Neural progenitor cell (in vitro differentiated cells): ENCODE measurements at regions not wholly inside any gene's neighbourhood (a gene's known extent, or its start where the extent isn't known, plus 50 kb on each side); places are given as distances from the start of the nearest gene placed in this dataset.
"Not testable (repeated sequence)": the region's sequence is repeated elsewhere in the genome, so short reads cannot be mapped to it uniquely, and the experiment has no call there.

Source experiments
- DNase-seq: peaks from one replicate; pipeline ENCODE4 v3.0.0-alpha.2; 2016; ENCODE audit warnings: low spot score
- H2AFZ ChIP-seq: fragments of 200-600 bp; sonication (generic); replicated peaks from 2 replicates; pipeline ENCODE4 v1.6.1; 2016; ENCODE audit warnings: antibody characterized with exemption
- H3F3A ChIP-seq: fragments of 200-600 bp; sonication (generic); 2 replicates; pipeline ENCODE4 v1.6.1; 2016; ENCODE audit warnings: antibody characterized with exemption, low read depth
- H3K27ac ChIP-seq: fragments of 200-600 bp; sonication (generic); 2 replicates; pipeline ENCODE4 v1.5.1; 2016; ENCODE audit warnings: mild to moderate bottlenecking
- H3K27me3 ChIP-seq: fragments of 200-600 bp; sonication (generic); 2 replicates; pipeline ENCODE4 v1.6.1; 2016; ENCODE audit warnings: mild to moderate bottlenecking, moderate library complexity
- H3K36me3 ChIP-seq: fragments of 200-600 bp; sonication (generic); 2 replicates; pipeline ENCODE4 v1.5.1; 2016
- H3K4me1 ChIP-seq: fragments of 200-600 bp; sonication (generic); 2 replicates; pipeline ENCODE4 v1.6.1; 2016; ENCODE audit warnings: mixed run types
- H3K4me2 ChIP-seq: fragments of 200-600 bp; sonication (generic); 2 replicates; pipeline ENCODE4 v1.6.1; 2016
- H3K4me3 ChIP-seq: fragments of 200-600 bp; sonication (generic); 2 replicates; pipeline ENCODE4 v1.5.1; 2016
- H3K79me2 ChIP-seq: fragments of 200-600 bp; sonication (generic); 2 replicates; pipeline ENCODE4 v1.6.1; 2016; ENCODE audit warnings: low read depth
- H3K9ac ChIP-seq: fragments of 200-600 bp; sonication (generic); 2 replicates; pipeline ENCODE4 v1.6.1; 2016
- H3K9me3 ChIP-seq: fragments of 200-600 bp; sonication (generic); 2 replicates; pipeline ENCODE4 v1.5.1; 2016; ENCODE audit warnings: low read depth
- H4K20me1 ChIP-seq: fragments of 200-600 bp; sonication (generic); 2 replicates; pipeline ENCODE4 v1.6.1; 2016; ENCODE audit warnings: low read depth
- H3K27ac Mint-ChIP-seq: 3 replicates; pipeline ENCODE4 v1.8.0; 2021; ENCODE audit warnings: mixed read lengths
- H3K27me3 Mint-ChIP-seq: 2 replicates; pipeline ENCODE4 v1.8.0; 2022; ENCODE audit warnings: low read depth, mild to moderate bottlenecking, inconsistent platforms, moderate library complexity, mixed read lengths; ENCODE audit not compliant: insufficient read depth
- H3K36me3 Mint-ChIP-seq: 3 replicates; pipeline ENCODE4 v1.8.0; 2021; ENCODE audit warnings: mixed read lengths
- H3K4me1 Mint-ChIP-seq: 3 replicates; pipeline ENCODE4 v1.8.0; 2021; ENCODE audit warnings: mixed read lengths
- H3K4me3 Mint-ChIP-seq: 3 replicates; pipeline ENCODE4 v1.8.0; 2021; ENCODE audit warnings: mild to moderate bottlenecking, moderate library complexity, mixed read lengths
- H3K9me3 Mint-ChIP-seq: 3 replicates; pipeline ENCODE4 v1.8.0; 2020; ENCODE audit warnings: mixed read lengths
- CTCF ChIP-seq: fragments of 200-600 bp; sonication (generic); IDR thresholded peaks from 2 replicates; pipeline ENCODE4 v1.5.1; 2017; ENCODE audit warnings: antibody characterized with exemption, mild to moderate bottlenecking
- EZH2 ChIP-seq: fragments of 200-600 bp; sonication (generic); IDR thresholded peaks from 2 replicates; pipeline ENCODE4 v1.6.1; 2017; ENCODE audit warnings: antibody characterized with exemption, mild to moderate bottlenecking, moderate library complexity
- EZH2phosphoT487 ChIP-seq: fragments of 200-600 bp; sonication (generic); IDR thresholded peaks from 2 replicates; pipeline ENCODE4 v1.6.1; 2017; ENCODE audit warnings: antibody characterized with exemption

GRCh38 chr1:187938092-187938491, 1109.3 kb downstream of the PLA2G4A start:
- Histone ChIP-seq H2AFZ (no peak overlapping the region), H3K4me1 (no peaks in the 10 kb centered on the region), H3K27me3 (no peaks in the 10 kb centered on the region), H3K27ac (no peak overlapping the region), H3K36me3 (no peaks in the 10 kb centered on the region), H3K9ac (no peak overlapping the region), H3K9me3 (no peaks in the 10 kb centered on the region), H3K4me2 (no peak overlapping the region), H3F3A (no peaks in the 10 kb centered on the region), H3K4me3 (no peak overlapping the region), H3K79me2 (no peaks in the 10 kb centered on the region), H4K20me1 (no peaks in the 10 kb centered on the region)
- no peaks in the 10 kb centered on the region for H3K36me3 Mint-ChIP-seq
- H3K9me3 Mint-ChIP-seq = peaks cover 2% of the 10 kb centered on the region
- H3K4me1 Mint-ChIP-seq = no peaks in the 10 kb centered on the region
- no peak overlapping the region for H3K4me3 Mint-ChIP-seq
- no peaks in the 10 kb centered on the region for H3K27me3 Mint-ChIP-seq
- H3K27ac Mint-ChIP-seq = no peak overlapping the region
- TF ChIP-seq EZH2 (no peak), EZH2phosphoT487 (no peak), CTCF (no peak)
- DNase-seq = no peak

DNA sequence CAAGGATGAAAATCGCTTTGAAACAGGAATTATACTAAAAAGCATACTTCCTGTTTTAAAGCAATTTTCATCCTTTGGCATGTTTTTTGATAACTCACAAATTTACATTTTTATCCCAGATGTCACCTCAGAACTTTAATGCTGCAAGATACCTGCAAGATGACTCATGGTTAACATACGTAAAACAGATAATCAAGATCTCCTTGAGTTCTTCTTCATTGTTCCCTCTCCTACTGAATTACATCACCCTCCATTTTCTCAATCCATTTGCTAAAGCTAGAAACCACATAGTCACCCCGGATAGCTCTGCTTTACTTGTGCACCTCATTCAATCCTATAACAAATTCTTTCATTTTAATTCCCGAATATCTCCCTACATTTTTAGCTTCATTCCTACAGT, 1114.2 kb downstream of the PLA2G4A start:
- Mint-ChIP-seq H3K27ac (no peak overlapping the region), H3K9me3 (peaks cover 10% of the 10 kb centered on the region), H3K27me3 (no peaks in the 10 kb centered on the region), H3K36me3 (peaks cover 3% of the 10 kb centered on the region), H3K4me3 (no peak overlapping the region), H3K4me1 (no peaks in the 10 kb centered on the region)
- no peak overlapping the region for H3K27ac ChIP-seq
- TF ChIP-seq EZH2 = no peak
- TF ChIP-seq EZH2phosphoT487 = no peak
- no peak for TF ChIP-seq CTCF
- H3K9ac ChIP-seq = no peak overlapping the region
- H3K9me3 ChIP-seq = peaks cover 9% of the 10 kb centered on the region
- no peak overlapping the region for H3K4me2 ChIP-seq
- no peaks in the 10 kb centered on the region for H3K4me1 ChIP-seq
- H3F3A ChIP-seq = no peaks in the 10 kb centered on the region
- no peak for DNase-seq
- H3K4me3 ChIP-seq = no peak overlapping the region
- H4K20me1 ChIP-seq = no peaks in the 10 kb centered on the region
- H3K27me3 ChIP-seq = no peaks in the 10 kb centered on the region
- H2AFZ ChIP-seq = no peak overlapping the region
- H3K36me3 ChIP-seq = no peaks in the 10 kb centered on the region
- H3K79me2 ChIP-seq = no peaks in the 10 kb centered on the region

DNA sequence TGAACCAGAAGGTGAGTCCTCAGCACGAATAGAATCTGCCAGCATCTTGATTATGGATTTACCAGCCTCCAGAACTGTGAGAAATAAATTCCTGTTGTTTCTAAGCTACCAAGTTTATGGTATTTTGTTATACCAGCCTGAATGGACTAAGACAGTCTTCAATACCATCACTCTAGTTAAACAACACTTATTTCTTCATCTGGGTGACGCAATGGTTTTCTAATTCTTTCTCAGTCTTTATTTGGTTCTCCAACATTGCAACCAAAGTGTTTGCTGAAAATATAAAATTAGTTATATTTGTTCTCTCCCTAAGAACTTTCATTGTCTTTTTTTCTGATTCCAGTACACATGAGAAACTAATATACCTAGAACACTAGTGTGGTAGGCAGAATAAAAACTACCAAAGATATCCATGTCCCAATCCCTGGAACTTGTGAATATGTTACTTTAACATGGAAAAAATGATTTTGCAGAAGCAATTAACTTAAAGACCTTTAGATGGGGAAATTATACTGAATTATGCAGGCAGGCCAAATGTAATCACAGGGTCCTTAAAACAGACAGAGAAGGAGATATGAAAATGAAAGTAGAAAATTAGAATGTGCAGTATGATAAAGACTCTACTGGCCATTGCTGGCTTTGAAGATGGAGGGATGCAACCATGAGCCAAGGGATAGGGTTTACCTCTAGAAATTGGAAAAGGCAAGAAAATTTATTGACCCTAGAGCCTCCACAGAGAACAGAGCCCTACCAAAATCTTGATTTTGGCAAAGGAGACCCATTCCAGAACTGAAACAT, 1115.1 kb downstream of the PLA2G4A start:
- peaks cover 14% of the 10 kb centered on the region for H3K9me3 Mint-ChIP-seq

DNA sequence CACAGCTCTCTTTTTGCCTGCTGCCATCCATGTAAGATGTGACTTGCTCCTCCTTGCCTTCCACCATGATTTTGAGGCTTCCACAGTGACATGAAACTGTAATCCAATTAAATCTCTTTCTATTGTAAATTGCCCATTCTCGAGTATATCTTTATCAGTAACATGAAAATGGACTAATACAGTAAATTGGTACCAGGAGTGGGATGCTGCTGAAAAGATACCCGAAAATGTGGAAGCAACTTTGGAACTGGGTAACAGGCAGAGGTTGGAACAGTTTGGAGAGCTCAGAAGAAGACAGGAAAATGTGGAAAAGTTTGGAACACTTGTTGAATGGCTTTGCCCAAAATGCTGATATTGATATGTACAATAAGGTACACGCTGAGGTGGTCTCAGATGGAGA, 1117.9 kb downstream of the PLA2G4A start:
- H3K9me3 ChIP-seq, H3K4me3 Mint-ChIP-seq, H3K27me3 ChIP-seq: not testable (repeated sequence)

More for the DNA sequence above, 1115.1 kb downstream of the PLA2G4A start:
- H3K27ac Mint-ChIP-seq = no peak overlapping the region
- peaks cover 3% of the 10 kb centered on the region for H3K36me3 Mint-ChIP-seq
- no peaks in the 10 kb centered on the region for H3F3A ChIP-seq
- peaks cover 2% of the 10 kb centered on the region for H3K27me3 Mint-ChIP-seq
- H3K4me2 ChIP-seq = no peak overlapping the region
- no peak overlapping the region for H3K4me3 Mint-ChIP-seq
- TF ChIP-seq EZH2 (no peak), CTCF (no peak), EZH2phosphoT487 (no peak)
- no peaks in the 10 kb centered on the region for H3K4me1 Mint-ChIP-seq
- no peak for DNase-seq
- no peak overlapping the region for H3K9ac ChIP-seq
- H3K79me2 ChIP-seq = no peaks in the 10 kb centered on the region
- H3K36me3 ChIP-seq = no peaks in the 10 kb centered on the region
- H3K27me3 ChIP-seq = no peaks in the 10 kb centered on the region
- peaks cover 9% of the 10 kb centered on the region for H3K9me3 ChIP-seq
- no peak overlapping the region for H3K4me3 ChIP-seq
- no peak overlapping the region for H3K27ac ChIP-seq
- H4K20me1 ChIP-seq = no peaks in the 10 kb centered on the region
- no peak overlapping the region for H2AFZ ChIP-seq
- H3K4me1 ChIP-seq = no peaks in the 10 kb centered on the region

More for the DNA sequence above, 1117.9 kb downstream of the PLA2G4A start:
- not testable (repeated sequence) for H3K27ac ChIP-seq, H3K27me3 Mint-ChIP-seq, H3F3A ChIP-seq, H3K4me3 ChIP-seq, H3K4me2 ChIP-seq, H3K4me1 Mint-ChIP-seq, H3K79me2 ChIP-seq, H3K36me3 Mint-ChIP-seq, H3K27ac Mint-ChIP-seq, H3K4me1 ChIP-seq, H3K36me3 ChIP-seq, H3K9ac ChIP-seq, H2AFZ ChIP-seq, H4K20me1 ChIP-seq, DNase-seq
- peaks cover 16% of the 10 kb centered on the region for H3K9me3 Mint-ChIP-seq
